Activated naive CD8-positive, alpha-beta T cell treated with anti-CD3 and anti-CD28 coated beads, Interleukin-2, amount 50 U/mL, for 24 hours (primary cell): ENCODE measurements at regions not wholly inside any gene's neighbourhood (a gene's known extent, or its start where the extent isn't known, plus 50 kb on each side); places are given as distances from the start of the nearest gene placed in this dataset.

Experiments
- ATAC-seq: fragments of 150-1000 bp; cut with Tn5 transposase; one replicate; pipeline ENCODE4 v1.10.0; 2021
- DNase-seq: peaks from one replicate; pipeline ENCODE4 v3.0.0; 2021
- H3K27ac Mint-ChIP-seq: one replicate; pipeline ENCODE4 v1.8.0; 2021; ENCODE audit warnings: mild to moderate bottlenecking, mixed read lengths
- H3K27me3 Mint-ChIP-seq: one replicate; pipeline ENCODE4 v1.8.0; 2021; ENCODE audit warnings: mixed read lengths
- H3K36me3 Mint-ChIP-seq: one replicate; pipeline ENCODE4 v1.8.0; 2021; ENCODE audit warnings: low read depth, mixed read lengths
- H3K4me1 Mint-ChIP-seq: one replicate; pipeline ENCODE4 v1.8.0; 2021; ENCODE audit warnings: mixed read lengths
- H3K4me3 Mint-ChIP-seq: one replicate; pipeline ENCODE4 v1.8.0; 2021; ENCODE audit warnings: mild to moderate bottlenecking, moderate library complexity, mixed read lengths
- H3K9me3 Mint-ChIP-seq: one replicate; pipeline ENCODE4 v1.8.0; 2021; ENCODE audit warnings: mixed read lengths

DNA sequence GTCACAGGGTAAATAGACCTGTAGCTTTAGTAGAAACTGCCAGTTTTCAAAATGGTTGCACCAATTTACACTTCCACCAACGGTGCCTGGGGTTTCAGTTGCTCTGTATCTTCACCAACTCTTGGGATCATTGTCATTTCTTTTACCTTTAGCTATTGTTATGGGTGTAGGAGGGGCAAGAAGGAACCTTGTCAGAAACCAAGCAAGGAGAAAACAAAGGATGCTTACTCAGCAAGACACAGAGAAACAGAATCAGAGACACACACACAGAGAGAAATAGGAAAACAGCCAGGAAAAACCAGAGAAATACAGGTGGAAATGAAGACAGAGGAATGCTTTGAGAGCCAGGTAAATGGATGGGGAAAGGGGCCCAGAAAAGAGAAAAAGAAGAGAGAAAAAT lies 367.6 kb downstream of the MIAT start:
- Mint-ChIP-seq H3K4me3 (no peak overlapping the region), H3K36me3 (no peaks in the 10 kb centered on the region), H3K4me1 (no peaks in the 10 kb centered on the region), H3K27ac (no peak overlapping the region), H3K9me3 (peaks cover 4% of the 10 kb centered on the region), H3K27me3 (peaks cover 25% of the 10 kb centered on the region)
- DNase-seq (no peak), ATAC-seq (no peak)

DNA sequence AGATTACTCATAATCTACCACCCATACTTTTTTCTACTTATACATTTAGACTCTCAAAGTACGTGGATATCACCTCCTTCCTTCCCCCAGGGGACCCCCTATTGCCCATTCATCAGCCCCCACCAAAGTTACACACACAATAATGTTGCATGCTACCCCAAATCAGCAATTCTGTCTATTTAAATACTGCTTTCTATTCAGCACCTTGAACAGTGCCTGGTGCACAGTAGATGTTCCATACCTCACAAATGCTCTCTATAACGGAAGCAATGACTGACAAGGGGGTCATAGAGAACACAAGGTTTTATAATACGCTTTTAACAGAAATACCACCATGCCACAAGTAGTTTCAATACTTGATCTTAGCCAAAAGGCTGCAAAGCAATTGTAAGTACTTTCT lies 370.7 kb downstream of the MIAT start:
- DNase-seq (no peak), ATAC-seq (no peak)
- Mint-ChIP-seq H3K4me3 (no peak overlapping the region), H3K27me3 (peaks cover 14% of the 10 kb centered on the region), H3K36me3 (no peaks in the 10 kb centered on the region), H3K4me1 (no peaks in the 10 kb centered on the region), H3K9me3 (peaks cover 9% of the 10 kb centered on the region), H3K27ac (no peak overlapping the region)

DNA sequence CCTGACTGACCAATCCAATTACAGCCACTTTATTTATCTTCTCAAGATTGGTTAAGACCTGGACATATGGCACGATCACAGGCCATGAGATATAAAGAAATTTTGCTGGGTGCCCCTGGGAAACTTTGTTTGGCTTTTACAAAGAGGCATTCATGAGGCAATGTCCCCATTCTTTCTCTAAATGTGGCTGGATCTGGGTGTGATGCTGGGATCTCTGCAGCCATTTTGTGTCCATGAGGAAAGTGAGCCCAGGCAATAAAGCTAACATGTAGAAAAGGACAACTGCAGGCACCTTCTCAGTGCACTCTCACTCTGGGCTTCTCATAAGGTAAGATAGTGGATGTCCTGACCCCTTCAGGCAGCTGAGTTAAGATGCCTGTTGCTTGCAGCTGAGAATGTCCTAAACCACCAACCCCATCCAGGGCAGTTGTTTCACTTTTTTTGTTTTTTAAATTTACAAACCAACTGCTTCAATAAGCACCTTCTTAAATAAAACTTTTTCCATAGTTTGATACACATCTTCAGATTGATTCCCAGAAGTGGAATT lies 372.3 kb downstream of the MIAT start:
- no peak overlapping the region for H3K4me3 Mint-ChIP-seq
- no peaks in the 10 kb centered on the region for H3K4me1 Mint-ChIP-seq
- no peak overlapping the region for H3K27ac Mint-ChIP-seq
- no peak for ATAC-seq
- H3K9me3 Mint-ChIP-seq: peaks cover 9% of the 10 kb centered on the region
- DNase-seq: no peak
- H3K27me3 Mint-ChIP-seq: peaks cover 15% of the 10 kb centered on the region
- H3K36me3 Mint-ChIP-seq: no peaks in the 10 kb centered on the region

DNA sequence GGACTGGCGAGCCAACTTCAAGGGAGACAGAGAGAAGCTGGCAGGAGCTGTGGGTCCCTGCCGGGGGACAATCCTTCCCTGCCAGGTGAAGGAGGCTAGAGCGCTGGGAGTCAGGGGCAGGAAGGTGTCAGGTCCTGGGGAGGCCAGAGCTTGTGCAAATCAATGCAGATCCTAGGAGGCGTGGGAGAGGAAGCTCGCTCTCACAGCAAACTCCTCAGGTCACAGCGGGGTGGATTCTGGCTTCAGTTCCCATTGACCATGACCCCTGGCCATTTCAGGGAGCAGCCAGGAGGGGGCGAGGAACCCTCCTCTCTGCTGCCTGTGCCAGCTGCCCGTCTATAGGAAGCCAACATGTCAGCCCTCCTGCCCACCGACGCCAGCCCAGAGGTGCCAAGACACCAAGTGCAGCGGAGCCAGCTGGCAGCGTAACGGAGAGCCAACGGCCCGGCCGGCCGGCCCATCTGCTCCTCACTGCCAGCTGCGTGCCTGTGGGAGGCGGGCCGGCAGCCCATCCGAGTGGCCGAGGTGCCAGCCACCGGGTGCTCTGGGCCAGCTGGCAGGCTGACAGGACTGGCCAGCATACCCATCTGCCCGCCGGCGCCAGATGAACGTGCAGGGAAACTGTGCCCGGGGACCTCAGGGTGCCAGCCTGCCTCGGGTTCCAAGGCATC lies 374.8 kb downstream of the MIAT start:
- H3K4me1 Mint-ChIP-seq: no peaks in the 10 kb centered on the region
- DNase-seq (no peak), ATAC-seq (no peak)
- no peak overlapping the region for H3K27ac Mint-ChIP-seq
- H3K27me3 Mint-ChIP-seq: peaks cover 10% of the 10 kb centered on the region
- H3K36me3 Mint-ChIP-seq: no peaks in the 10 kb centered on the region
- H3K9me3 Mint-ChIP-seq: peaks cover 9% of the 10 kb centered on the region
- no peak overlapping the region for H3K4me3 Mint-ChIP-seq

DNA sequence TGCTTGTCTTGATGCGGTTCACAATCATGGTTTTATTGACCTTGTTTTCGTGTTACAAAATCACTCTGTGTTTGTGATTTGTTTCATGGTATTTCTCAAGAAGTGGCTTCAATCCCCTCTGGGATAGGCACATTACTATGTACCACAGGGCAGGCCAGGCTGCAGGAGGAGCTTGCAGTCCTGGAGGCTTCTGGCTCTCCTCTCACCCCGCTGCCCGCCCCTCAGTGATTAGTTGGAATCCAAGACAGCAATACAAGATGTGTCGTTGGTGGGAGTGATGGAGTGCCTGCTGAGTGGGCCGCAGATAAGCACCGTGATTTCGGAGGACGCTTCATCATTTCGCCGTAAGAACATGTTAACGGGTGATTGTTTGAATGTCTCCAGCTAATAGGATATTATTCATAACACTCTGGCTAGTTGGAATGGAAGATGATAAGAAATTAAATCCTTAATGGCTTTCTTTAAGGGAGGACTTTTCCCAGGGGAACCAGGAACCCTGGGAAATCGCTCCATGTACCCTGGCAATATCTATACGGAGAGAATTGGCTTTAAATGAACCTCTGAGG lies 384.4 kb downstream of the MIAT start:
- no peak for DNase-seq
- no peak overlapping the region for H3K4me3 Mint-ChIP-seq
- H3K27ac Mint-ChIP-seq: no peak overlapping the region
- ATAC-seq: no peak
- no peaks in the 10 kb centered on the region for H3K36me3 Mint-ChIP-seq
- H3K27me3 Mint-ChIP-seq: no peaks in the 10 kb centered on the region
- no peaks in the 10 kb centered on the region for H3K9me3 Mint-ChIP-seq
- H3K4me1 Mint-ChIP-seq: no peaks in the 10 kb centered on the region

DNA sequence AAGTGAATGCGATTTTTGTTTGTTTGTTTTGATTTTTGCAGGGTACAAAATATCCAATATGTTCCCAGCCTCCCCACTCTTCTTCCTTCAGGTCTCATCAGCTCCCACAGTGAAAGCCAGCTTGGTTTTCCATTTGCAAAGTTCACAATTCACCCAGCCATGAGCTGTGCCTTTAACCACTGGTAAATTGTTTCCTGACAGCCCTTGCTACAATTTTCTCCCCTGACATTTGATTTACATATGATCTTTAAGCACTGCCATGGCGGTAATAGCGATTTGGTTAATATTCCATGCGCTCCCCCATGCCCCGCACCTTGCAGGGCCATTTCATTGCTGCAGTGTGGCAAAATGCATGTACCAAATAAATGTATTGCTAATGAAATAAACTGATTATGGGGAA lies 385.9 kb downstream of the MIAT start:
- Mint-ChIP-seq H3K4me3 (no peak overlapping the region), H3K36me3 (no peaks in the 10 kb centered on the region)

DNA sequence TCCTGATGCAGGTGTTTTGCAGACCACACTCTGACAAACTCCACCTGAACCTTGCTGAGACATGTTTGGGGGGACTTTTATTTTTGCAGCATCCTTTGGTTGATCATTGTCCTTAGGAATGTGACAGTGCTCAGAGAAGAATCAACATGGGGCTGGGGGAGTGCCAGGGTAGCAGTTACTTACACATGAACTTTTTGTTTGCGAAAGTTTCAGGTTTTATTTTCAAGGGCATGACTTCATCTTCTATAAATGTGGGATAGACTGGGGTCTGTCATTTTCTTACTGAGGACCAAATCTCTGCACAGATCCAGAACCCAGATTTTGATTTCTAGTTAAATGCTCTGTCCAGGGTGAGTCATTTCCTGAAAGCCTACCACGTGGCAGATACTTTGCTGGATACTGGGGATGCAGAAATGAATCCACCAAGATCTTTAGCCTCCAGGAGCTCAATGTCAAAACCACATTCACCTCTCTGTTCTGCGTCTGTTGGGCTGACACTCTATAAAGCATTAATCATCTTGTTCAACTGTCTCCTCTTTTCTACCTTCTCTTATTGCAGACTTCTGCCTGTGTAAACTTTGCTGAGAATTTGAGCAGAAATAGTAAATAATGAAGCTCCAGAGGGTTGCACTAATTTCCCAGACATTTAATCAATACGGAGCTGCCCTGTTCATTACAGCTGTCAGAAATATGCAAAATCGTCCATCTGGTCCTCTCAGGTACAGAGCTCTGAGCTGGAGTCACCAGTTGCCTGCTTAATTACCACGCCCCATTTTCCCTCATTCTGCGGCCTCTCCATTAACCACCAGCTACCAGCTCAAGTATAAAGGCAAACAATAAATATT lies 387.9 kb downstream of the MIAT start:
- H3K4me1 Mint-ChIP-seq: no peaks in the 10 kb centered on the region
- no peak overlapping the region for H3K27ac Mint-ChIP-seq
- H3K9me3 Mint-ChIP-seq: no peaks in the 10 kb centered on the region

More for the DNA sequence above, 385.9 kb downstream of the MIAT start:
- no peak for DNase-seq
- no peaks in the 10 kb centered on the region for H3K4me1 Mint-ChIP-seq
- no peak overlapping the region for H3K27ac Mint-ChIP-seq
- peaks cover 2% of the 10 kb centered on the region for H3K27me3 Mint-ChIP-seq
- ATAC-seq: no peak
- no peaks in the 10 kb centered on the region for H3K9me3 Mint-ChIP-seq

DNA sequence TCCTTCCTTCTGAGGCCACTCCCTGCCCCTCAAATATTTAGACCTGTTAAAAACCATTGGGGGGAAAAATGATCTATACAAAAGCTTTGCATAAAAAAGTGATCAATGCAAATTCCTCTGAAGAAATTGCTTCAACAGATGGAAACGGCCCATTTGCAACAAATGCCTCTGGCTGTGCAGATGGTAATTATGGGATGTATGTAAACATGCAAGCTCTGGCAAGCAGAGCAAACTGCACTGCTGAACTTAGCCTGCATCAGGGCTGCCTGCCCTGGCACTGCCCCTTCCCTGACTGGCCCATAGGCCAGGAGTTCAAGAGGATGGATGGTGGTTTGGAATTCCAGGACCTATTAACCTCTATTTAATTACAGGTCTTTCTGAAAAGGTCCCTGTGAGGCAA lies 388.7 kb downstream of the MIAT start:
- Mint-ChIP-seq H3K27ac (no peak overlapping the region), H3K4me1 (no peaks in the 10 kb centered on the region), H3K36me3 (no peaks in the 10 kb centered on the region), H3K27me3 (peaks cover 2% of the 10 kb centered on the region), H3K4me3 (no peak overlapping the region), H3K9me3 (no peaks in the 10 kb centered on the region)
- DNase-seq (no peak), ATAC-seq (no peak)

More for the DNA sequence above, 387.9 kb downstream of the MIAT start:
- Mint-ChIP-seq H3K4me3 (no peak overlapping the region), H3K27me3 (peaks cover 2% of the 10 kb centered on the region), H3K36me3 (no peaks in the 10 kb centered on the region)
- ATAC-seq: no peak
- DNase-seq: no peak

DNA sequence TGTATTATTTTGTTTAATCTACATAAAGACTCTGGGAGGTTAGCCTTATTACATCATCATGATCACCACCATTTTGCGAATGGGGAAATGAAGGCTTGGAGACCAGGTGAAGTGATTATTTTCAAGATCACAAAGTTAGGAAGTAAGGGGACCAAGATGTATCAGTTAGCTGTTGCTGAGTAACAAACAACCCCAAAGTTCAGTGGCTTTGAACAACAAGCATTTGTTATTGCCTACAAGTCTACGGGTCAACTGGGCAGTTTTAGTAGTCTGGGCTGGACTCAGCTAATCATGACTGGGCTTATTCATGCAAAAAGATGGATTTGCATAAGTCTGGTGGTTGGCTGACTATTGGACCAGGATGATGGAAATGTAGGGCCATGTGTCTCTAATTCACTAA lies 389.2 kb downstream of the MIAT start:
- H3K27me3 Mint-ChIP-seq: peaks cover 2% of the 10 kb centered on the region
- no peaks in the 10 kb centered on the region for H3K36me3 Mint-ChIP-seq
- no peaks in the 10 kb centered on the region for H3K9me3 Mint-ChIP-seq
- ATAC-seq (no peak), DNase-seq (no peak)
- no peaks in the 10 kb centered on the region for H3K4me1 Mint-ChIP-seq
- no peak overlapping the region for H3K4me3 Mint-ChIP-seq
- H3K27ac Mint-ChIP-seq: no peak overlapping the region

DNA sequence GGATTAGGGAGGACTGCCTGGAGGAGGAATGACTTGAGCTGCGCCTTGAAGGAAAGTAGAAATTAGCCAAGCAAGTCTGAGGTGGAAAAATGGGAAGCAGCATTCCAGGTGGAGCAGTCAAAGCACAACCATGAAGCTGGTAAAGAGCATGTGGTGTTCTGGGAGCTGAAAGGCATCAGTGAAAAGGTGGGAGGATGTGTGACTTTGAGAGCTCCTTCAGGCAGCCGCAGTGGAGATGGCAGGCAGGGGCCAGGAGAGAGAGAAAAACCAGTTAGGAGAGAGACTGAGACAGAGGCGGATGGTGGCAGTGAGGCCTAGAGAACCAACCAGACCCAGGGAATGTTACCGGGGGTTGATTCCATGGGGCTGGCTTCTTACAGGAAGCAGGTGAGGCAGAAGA lies 393.4 kb downstream of the MIAT start:
- DNase-seq: no peak
- H3K27me3 Mint-ChIP-seq: peaks cover 4% of the 10 kb centered on the region
- H3K4me3 Mint-ChIP-seq: no peak overlapping the region
- no peaks in the 10 kb centered on the region for H3K9me3 Mint-ChIP-seq
- no peaks in the 10 kb centered on the region for H3K4me1 Mint-ChIP-seq
- no peak overlapping the region for H3K27ac Mint-ChIP-seq
- no peaks in the 10 kb centered on the region for H3K36me3 Mint-ChIP-seq
- ATAC-seq: no peak

DNA sequence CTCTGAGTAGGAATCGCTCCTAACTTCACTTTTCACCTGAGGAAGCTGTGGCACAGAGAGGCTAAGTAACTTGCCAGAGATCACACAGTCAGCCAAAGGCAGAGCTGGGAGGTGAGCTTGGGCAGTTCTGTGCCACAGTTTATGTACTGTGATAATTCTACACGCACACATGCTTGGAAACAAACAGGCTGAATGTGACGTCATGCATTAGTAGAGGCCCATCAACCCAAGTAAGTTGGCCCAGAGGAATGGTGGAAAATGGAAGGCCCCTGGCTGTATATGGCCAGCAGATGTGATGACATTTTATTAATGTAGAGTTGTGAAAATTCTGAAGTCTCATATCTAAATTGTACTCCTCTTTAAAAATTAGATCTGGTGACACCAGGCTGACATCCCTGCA lies 394.0 kb downstream of the MIAT start:
- no peaks in the 10 kb centered on the region for H3K36me3 Mint-ChIP-seq
- ATAC-seq (no peak), DNase-seq (no peak)
- H3K4me3 Mint-ChIP-seq: no peak overlapping the region
- H3K27me3 Mint-ChIP-seq: peaks cover 4% of the 10 kb centered on the region
- H3K4me1 Mint-ChIP-seq: no peaks in the 10 kb centered on the region
- no peaks in the 10 kb centered on the region for H3K9me3 Mint-ChIP-seq
- H3K27ac Mint-ChIP-seq: no peak overlapping the region

DNA sequence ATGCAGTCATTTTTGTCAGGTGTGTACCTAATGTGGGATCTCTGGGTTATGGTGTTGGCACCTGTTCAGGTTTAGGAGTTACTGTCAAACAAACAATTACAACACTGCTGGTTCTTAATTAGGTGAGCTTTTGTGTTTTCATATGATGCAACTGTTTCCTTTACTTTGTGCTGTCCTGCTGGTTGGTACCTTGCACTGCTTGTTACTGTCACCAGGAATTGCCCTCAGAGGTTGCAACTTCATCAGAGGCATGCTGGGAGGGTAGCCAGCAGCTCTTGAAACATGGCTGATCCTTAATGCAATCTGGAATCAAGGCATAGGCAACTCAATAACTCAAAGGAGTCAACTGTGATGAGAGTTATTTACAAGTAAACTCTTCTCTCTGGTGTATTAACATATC lies 400.3 kb downstream of the MIAT start:
- Mint-ChIP-seq H3K4me1 (no peaks in the 10 kb centered on the region), H3K36me3 (no peaks in the 10 kb centered on the region), H3K4me3 (no peak overlapping the region), H3K27ac (no peak overlapping the region), H3K27me3 (peaks cover 6% of the 10 kb centered on the region), H3K9me3 (no peaks in the 10 kb centered on the region)
- no peak for DNase-seq
- ATAC-seq: no peak

DNA sequence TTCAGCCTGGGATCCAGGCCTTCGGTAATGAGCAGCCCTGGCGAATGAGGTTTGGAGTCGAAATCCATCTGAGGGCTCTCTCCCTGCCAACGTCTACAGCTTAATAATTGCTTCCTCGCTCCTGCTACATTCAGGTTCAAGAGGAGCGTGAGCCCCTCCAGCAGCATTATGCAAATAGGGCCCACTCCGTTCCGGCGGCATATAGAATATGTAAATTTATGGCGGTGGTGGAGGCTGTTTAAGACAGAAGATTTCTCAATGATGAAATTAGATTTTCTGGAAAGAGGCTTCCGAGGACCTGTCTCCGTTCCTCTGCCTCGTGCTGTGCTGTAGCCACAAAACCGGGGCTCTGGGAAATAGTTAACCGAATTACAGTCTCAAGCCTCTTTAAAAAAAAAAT lies 402.8 kb downstream of the MIAT start:
- Mint-ChIP-seq H3K4me1 (no peaks in the 10 kb centered on the region), H3K27ac (no peak overlapping the region), H3K4me3 (no peak overlapping the region), H3K36me3 (no peaks in the 10 kb centered on the region), H3K9me3 (no peaks in the 10 kb centered on the region), H3K27me3 (peaks cover 11% of the 10 kb centered on the region)
- ATAC-seq (no peak), DNase-seq (no peak)

DNA sequence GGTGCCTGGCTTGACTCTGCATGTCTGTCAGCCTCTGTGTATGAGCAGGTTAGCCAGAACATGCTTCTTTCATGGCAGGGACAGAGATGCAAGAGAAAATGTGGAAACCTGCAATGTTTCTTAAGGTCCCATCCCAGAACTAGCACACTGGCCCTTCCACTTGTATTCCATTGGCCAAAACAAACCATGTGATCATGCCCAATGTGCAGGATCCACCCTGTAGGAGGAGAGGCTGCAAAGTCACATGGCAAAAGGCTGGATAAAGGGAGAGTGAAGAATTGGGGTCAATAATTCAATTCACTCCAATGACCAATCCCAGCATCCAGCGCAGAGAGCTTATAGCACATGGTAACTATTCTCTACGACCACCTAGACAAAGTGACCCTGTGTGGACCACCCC lies 405.5 kb downstream of the MIAT start:
- no peaks in the 10 kb centered on the region for H3K9me3 Mint-ChIP-seq
- no peak for DNase-seq
- H3K4me1 Mint-ChIP-seq: peaks cover 1% of the 10 kb centered on the region
- H3K27me3 Mint-ChIP-seq: peaks cover 18% of the 10 kb centered on the region
- no peaks in the 10 kb centered on the region for H3K36me3 Mint-ChIP-seq
- no peak overlapping the region for H3K4me3 Mint-ChIP-seq
- no peak for ATAC-seq
- H3K27ac Mint-ChIP-seq: no peak overlapping the region

DNA sequence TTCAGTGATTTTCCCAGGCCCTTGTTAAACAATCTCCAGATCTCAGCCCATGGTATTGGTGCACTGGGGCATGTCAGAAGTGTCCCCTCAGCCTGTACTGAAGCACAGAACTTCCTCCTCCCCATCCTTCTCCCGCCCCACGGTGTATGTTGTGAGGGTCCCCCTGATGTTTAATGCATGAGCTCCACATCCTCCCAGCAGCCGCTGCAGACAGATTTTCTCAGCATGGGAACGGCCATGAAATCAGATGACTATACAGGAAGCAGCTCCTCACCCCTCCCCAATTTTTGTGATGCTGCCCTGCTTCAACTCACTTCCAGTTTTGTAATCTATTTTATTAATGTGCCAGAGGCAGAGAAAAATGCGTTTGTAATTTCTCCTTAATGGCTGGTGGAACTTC lies 406.0 kb downstream of the MIAT start:
- H3K9me3 Mint-ChIP-seq: no peaks in the 10 kb centered on the region
- DNase-seq (no peak), ATAC-seq (no peak)
- H3K36me3 Mint-ChIP-seq: no peaks in the 10 kb centered on the region
- H3K4me1 Mint-ChIP-seq: peaks cover 4% of the 10 kb centered on the region
- H3K4me3 Mint-ChIP-seq: no peak overlapping the region
- H3K27me3 Mint-ChIP-seq: peaks cover 18% of the 10 kb centered on the region
- H3K27ac Mint-ChIP-seq: no peak overlapping the region
